ENCODE measurements at regions not wholly inside any gene's neighbourhood (a gene's known extent, or its start where the extent isn't known, plus 50 kb on each side); places are given as distances from the start of the nearest gene placed in this dataset.

DNA sequence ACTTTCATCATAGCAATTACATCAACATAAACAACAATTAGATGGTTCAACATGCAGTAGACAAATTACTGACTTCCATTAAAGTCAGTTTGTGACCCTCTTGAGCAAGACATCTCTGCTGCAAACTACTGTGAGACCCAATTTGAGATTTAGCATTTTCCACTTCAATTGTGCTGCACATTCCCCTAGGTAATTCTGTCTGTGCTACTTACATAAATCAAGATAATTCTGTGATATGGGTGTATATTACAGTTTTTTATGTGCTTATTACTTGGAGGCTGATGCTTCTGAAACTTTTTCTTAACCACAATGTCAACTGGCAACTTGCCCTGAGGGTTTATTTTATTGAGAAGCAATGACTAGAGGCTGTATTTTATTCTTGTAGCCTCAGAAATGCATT is 1714.4 kb downstream of the OLFM4 start:
- TF ChIP-seq, protein P1, sequence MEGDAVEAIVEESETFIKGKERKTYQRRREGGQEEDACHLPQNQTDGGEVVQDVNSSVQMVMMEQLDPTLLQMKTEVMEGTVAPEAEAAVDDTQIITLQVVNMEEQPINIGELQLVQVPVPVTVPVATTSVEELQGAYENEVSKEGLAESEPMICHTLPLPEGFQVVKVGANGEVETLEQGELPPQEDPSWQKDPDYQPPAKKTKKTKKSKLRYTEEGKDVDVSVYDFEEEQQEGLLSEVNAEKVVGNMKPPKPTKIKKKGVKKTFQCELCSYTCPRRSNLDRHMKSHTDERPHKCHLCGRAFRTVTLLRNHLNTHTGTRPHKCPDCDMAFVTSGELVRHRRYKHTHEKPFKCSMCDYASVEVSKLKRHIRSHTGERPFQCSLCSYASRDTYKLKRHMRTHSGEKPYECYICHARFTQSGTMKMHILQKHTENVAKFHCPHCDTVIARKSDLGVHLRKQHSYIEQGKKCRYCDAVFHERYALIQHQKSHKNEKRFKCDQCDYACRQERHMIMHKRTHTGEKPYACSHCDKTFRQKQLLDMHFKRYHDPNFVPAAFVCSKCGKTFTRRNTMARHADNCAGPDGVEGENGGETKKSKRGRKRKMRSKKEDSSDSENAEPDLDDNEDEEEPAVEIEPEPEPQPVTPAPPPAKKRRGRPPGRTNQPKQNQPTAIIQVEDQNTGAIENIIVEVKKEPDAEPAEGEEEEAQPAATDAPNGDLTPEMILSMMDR (IDR thresholded peaks at IDR 0.05; ENCODE audit: low read depth, low read length, missing input control): no peak
- TF ChIP-seq RAD21 (IDR thresholded peaks at IDR 0.05) (no peak), EGR1 (IDR thresholded peaks at IDR 0.05; ENCODE audit: low read depth in 2 of 2) (no peak), TAF1 (conservative IDR thresholded peaks at IDR 0.05) (no peak), YY1 (IDR thresholded peaks at IDR 0.05) (no peak), FOXA1 (IDR thresholded peaks at IDR 0.05) (no peak), GABPA (IDR thresholded peaks at IDR 0.05 in 1 of 2, conservative IDR thresholded peaks at IDR 0.05 in 1 of 2) (no peak), HNF4A (conservative IDR thresholded peaks at IDR 0.05) (no peak), NR2F2 (IDR thresholded peaks at IDR 0.05) (no peak), JUND (IDR thresholded peaks at IDR 0.05) (no peak)
- TF ChIP-seq, protein P2, sequence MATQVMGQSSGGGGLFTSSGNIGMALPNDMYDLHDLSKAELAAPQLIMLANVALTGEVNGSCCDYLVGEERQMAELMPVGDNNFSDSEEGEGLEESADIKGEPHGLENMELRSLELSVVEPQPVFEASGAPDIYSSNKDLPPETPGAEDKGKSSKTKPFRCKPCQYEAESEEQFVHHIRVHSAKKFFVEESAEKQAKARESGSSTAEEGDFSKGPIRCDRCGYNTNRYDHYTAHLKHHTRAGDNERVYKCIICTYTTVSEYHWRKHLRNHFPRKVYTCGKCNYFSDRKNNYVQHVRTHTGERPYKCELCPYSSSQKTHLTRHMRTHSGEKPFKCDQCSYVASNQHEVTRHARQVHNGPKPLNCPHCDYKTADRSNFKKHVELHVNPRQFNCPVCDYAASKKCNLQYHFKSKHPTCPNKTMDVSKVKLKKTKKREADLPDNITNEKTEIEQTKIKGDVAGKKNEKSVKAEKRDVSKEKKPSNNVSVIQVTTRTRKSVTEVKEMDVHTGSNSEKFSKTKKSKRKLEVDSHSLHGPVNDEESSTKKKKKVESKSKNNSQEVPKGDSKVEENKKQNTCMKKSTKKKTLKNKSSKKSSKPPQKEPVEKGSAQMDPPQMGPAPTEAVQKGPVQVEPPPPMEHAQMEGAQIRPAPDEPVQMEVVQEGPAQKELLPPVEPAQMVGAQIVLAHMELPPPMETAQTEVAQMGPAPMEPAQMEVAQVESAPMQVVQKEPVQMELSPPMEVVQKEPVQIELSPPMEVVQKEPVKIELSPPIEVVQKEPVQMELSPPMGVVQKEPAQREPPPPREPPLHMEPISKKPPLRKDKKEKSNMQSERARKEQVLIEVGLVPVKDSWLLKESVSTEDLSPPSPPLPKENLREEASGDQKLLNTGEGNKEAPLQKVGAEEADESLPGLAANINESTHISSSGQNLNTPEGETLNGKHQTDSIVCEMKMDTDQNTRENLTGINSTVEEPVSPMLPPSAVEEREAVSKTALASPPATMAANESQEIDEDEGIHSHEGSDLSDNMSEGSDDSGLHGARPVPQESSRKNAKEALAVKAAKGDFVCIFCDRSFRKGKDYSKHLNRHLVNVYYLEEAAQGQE (IDR thresholded peaks at IDR 0.05): no peak
- TF ChIP-seq, protein P3, sequence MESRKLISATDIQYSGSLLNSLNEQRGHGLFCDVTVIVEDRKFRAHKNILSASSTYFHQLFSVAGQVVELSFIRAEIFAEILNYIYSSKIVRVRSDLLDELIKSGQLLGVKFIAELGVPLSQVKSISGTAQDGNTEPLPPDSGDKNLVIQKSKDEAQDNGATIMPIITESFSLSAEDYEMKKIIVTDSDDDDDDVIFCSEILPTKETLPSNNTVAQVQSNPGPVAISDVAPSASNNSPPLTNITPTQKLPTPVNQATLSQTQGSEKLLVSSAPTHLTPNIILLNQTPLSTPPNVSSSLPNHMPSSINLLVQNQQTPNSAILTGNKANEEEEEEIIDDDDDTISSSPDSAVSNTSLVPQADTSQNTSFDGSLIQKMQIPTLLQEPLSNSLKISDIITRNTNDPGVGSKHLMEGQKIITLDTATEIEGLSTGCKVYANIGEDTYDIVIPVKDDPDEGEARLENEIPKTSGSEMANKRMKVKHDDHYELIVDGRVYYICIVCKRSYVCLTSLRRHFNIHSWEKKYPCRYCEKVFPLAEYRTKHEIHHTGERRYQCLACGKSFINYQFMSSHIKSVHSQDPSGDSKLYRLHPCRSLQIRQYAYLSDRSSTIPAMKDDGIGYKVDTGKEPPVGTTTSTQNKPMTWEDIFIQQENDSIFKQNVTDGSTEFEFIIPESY (IDR thresholded peaks at IDR 0.05): no peak
- TF ChIP-seq, protein P4, sequence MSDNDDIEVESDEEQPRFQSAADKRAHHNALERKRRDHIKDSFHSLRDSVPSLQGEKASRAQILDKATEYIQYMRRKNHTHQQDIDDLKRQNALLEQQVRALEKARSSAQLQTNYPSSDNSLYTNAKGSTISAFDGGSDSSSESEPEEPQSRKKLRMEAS (IDR thresholded peaks at IDR 0.05): no peak
- TF ChIP-seq, protein P5, sequence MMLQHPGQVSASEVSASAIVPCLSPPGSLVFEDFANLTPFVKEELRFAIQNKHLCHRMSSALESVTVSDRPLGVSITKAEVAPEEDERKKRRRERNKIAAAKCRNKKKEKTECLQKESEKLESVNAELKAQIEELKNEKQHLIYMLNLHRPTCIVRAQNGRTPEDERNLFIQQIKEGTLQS (IDR thresholded peaks at IDR 0.05): no peak
